Pulmonary artery endothelial cell (primary cell): ENCODE measurements at regions not wholly inside any gene's neighbourhood (a gene's known extent, or its start where the extent isn't known, plus 50 kb on each side); places are given as distances from the start of the nearest gene placed in this dataset.
"Not testable (repeated sequence)": the region's sequence is repeated elsewhere in the genome, so short reads cannot be mapped to it uniquely, and the experiment has no call there.

Experiments used
- DNase-seq: peaks from one replicate; pipeline ENCODE4 v3.0.0-alpha.2; 2011; ENCODE audit warnings: low read depth, low spot score

- DNase-seq = no peak
Measured at GRCh38 chr2:240252872-240253511, 112.5 kb upstream of the OTOS start.

- DNase-seq = no peak
Measured at GRCh38 chr2:240253583-240254145, 113.2 kb upstream of the OTOS start.

GRCh38 chr2:240254337-240255164 is 114.1 kb upstream of the OTOS start:
- no peak for DNase-seq

GRCh38 chr2:240255165-240255491 is 114.7 kb upstream of the OTOS start:
- DNase-seq = no peak

- DNase-seq = no peak
Measured at GRCh38 chr2:240255811-240256703, 115.6 kb upstream of the OTOS start.

GRCh38 chr2:240256704-240257637 is 116.5 kb upstream of the OTOS start:
- DNase-seq = no peak

GRCh38 chr2:240257940-240258580 is 117.6 kb upstream of the OTOS start:
- DNase-seq = no peak

GRCh38 chr2:240258685-240259084 is 118.2 kb upstream of the OTOS start:
- DNase-seq = no peak

GRCh38 chr2:240259201-240259923 is 118.9 kb upstream of the OTOS start:
- DNase-seq = no peak

- DNase-seq = no peak
Measured at GRCh38 chr2:240259924-240260529, 119.6 kb upstream of the OTOS start.

- DNase-seq = no peak
Measured at GRCh38 chr2:240260664-240261063, 120.2 kb upstream of the OTOS start.

- DNase-seq = not testable (repeated sequence)
Measured at GRCh38 chr2:240262578-240262977, 122.1 kb upstream of the OTOS start.

GRCh38 chr2:240269380-240269779 is 128.9 kb upstream of the OTOS start:
- no peak for DNase-seq

- DNase-seq = no peak
Measured at GRCh38 chr2:240269886-240270285, 129.4 kb upstream of the OTOS start.

GRCh38 chr2:240271716-240272341 is 131.4 kb upstream of the OTOS start:
- DNase-seq = no peak

GRCh38 chr2:240275386-240275785 is 134.9 kb upstream of the OTOS start:
- no peak for DNase-seq

GRCh38 chr2:240277073-240277806 is 136.8 kb upstream of the OTOS start:
- DNase-seq = no peak
